HG02884 (cell line): ENCODE measurements at regions not wholly inside any gene's neighbourhood (a gene's known extent, or its start where the extent isn't known, plus 50 kb on each side); places are given as distances from the start of the nearest gene placed in this dataset.
"Not testable (repeated sequence)": the region's sequence is repeated elsewhere in the genome, so short reads cannot be mapped to it uniquely, and the experiment has no call there.

Experiments used
- ATAC-seq: cut with Tn5 transposase; IDR thresholded peaks from one replicate; pipeline ENCODE4 v1.9.1; 2021; ENCODE audit warnings: mild to moderate bottlenecking, moderate library complexity; ENCODE audit not compliant: unreplicated experiment

GRCh38 chr16:64370112-64370511 is 751.8 kb downstream of the CDH11 start:
- ATAC-seq, result no peak

GRCh38 chr16:64365448-64365931 is 756.4 kb downstream of the CDH11 start:
- no peak for ATAC-seq

GRCh38 chr16:64364894-64365293 is 757.0 kb downstream of the CDH11 start:
- no peak for ATAC-seq

- ATAC-seq, result no peak
These were observed 757.4 kb downstream of the CDH11 start for GRCh38 chr16:64364416-64364815.

DNA sequence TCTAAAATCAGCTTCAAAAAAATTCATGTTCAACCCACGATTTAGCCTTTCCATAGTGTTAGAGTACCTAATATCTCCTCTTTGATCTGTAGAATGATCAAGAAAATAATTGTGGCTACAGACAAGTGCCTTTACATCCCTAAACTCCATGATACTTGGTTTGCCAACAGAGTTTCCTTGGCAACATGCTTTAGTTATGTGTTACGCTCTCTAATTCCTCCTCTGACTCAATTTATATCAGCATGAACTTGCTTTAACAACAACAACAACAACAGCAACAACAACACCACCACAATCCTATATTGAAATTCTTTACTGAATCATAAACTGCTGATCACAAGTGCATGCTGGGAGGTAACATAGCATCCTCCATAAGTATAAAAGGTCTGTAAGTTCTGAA is 757.8 kb downstream of the CDH11 start:
- no peak for ATAC-seq

DNA sequence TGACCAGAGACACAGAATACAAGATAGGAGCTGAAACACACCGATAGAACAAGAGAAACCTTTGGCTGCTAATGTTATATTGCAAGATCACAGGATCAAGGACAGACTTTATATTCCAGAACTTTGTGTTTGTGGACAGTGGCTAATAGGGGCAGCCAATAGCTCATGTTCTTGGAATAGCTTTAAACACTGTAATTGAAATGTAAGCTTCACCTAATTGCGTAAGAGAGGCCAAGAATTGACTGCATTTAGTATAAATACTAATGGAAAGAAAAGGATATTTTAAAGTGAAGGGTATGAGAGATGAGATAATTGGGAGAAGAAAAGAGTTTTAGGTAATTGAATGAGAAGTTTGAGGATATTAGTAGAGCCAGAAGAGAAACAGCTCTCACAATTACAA is 758.8 kb downstream of the CDH11 start:
- ATAC-seq, result no peak

DNA sequence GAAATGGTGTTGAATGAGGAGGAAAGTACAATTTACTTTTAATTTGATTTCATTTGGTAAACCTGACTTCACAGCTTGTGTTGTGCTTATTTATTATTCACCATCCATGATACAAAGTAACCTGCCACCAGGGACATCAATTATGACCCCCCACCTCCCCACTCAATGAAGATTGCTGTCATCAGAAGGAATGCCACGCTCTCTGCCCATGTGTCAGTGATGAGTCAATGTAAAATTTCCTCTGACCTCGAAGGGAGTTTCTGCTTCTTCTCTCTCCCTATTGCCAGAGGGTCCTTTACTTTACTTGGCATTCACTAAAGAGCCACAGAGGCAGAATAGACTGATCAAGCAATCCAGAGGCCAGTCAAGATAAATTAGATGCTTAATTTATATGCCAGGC is 759.7 kb downstream of the CDH11 start:
- ATAC-seq, result no peak

DNA sequence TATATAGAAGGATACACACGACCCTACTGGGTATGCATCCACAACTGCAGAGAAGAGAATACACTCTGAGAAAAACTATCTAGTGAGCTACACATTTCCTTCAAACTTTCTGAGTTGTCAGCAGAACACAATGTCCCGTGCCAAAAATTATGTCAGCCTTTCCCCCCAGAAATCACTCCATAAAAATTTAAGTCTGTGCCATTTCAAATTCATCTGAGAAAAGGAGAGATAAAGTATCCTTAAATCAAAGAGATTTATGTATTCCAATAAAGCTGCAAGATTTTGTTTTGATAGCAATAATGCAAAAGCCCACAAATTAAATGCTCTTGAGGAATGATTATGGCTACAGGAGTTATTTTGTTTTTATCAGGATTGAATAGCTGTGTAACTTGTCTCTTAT is 760.1 kb downstream of the CDH11 start:
- no peak for ATAC-seq

- no peak for ATAC-seq
These were observed 763.6 kb downstream of the CDH11 start for GRCh38 chr16:64358291-64358690.

GRCh38 chr16:64356267-64356666 is 765.6 kb downstream of the CDH11 start:
- ATAC-seq, result no peak

DNA sequence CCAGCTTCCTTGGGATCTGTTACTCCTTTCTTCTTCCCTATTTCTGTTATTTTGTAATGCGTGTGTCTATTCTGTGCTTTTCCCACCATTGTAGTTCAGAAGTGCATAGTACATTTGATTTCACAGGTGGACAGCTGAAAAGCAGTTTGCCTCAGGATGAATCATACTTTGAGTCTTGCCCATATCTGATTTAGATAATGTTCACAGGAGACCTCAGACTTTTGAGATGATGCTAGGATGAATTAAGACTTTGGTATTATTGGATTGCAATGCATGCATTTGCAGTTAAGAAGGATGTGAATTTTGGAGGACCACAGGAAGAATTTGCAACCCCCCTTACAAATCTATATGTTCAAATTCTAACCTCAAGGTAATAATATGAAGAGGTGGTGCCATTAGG is 769.6 kb downstream of the CDH11 start:
- ATAC-seq, result no peak

- ATAC-seq, result no peak
These were observed 770.7 kb downstream of the CDH11 start for GRCh38 chr16:64351121-64351520.

DNA sequence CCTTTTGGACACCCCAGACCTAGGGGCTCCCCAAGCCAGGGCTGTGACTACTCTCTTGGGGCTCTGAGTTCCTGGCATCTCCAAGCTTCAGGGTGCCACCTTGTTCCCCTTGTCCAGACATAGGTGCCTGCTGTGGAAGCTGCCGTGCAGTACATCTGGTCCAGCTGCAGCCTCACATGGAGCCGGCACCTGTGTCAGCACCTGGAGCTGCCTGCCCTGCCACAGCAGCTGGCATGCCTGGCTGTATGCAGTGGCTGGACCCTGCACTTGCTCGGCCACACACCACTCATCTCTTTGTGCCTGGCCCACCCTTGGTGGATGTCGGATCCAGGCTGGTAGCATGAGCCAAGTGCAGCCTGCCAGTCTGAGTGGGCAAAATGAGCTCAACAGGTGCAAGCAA is 775.8 kb downstream of the CDH11 start:
- ATAC-seq, result no peak

DNA sequence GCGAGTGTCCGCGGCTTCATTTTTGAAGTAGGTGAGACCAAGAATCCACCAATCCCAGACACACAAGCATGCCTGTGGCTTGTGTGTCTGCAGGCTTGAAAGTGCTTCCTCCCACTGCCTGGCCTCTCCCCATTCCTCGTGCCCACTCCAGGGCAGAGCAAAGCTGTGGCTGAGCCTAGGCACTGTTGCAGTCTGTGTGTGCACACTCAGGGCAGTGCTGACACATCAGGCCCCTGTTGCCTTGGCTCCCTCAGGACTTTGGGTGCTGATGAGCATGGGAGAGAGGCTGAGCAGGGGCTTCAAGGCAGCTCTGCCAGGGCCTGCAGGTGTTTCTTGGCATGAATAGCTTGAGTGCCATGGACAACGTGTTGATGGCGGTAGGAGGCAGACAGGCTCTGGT is 776.7 kb downstream of the CDH11 start:
- ATAC-seq, result no peak

DNA sequence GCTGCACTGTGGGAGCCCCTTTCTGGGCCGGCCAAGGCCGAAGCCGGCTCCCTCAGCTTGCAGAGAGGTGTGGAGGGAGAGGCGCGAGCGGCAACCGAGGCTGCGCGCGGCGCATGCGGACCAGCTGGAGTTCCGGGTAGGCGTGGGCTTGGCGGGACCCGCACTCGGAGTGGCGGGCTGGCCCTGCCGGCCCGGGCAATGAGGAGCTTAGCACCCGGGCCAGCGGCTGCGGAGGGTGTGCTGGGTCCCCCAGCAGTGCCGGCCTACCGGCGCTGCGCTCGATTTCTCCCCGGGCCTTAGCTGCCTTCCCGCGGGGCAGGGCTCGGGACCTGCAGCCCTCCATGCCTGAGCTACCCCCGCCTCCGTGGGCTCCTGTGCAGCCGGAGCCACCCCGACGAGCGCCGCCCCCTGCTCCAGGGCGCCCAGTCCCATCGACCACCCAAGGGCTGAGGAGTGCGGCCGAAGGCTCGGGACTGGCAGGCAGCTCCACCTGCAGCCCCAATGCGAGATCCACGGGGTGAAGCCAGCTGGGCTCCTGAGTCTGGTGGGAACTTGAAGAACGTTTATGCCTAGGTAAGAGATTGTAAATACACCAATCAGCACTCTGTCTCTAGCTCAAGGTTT is 777.9 kb downstream of the CDH11 start:
- not testable (repeated sequence) for ATAC-seq

- no peak for ATAC-seq
These were observed 778.6 kb downstream of the CDH11 start for GRCh38 chr16:64343061-64343819.

GRCh38 chr16:64341336-64341735 is 780.5 kb downstream of the CDH11 start:
- ATAC-seq, result not testable (repeated sequence)

DNA sequence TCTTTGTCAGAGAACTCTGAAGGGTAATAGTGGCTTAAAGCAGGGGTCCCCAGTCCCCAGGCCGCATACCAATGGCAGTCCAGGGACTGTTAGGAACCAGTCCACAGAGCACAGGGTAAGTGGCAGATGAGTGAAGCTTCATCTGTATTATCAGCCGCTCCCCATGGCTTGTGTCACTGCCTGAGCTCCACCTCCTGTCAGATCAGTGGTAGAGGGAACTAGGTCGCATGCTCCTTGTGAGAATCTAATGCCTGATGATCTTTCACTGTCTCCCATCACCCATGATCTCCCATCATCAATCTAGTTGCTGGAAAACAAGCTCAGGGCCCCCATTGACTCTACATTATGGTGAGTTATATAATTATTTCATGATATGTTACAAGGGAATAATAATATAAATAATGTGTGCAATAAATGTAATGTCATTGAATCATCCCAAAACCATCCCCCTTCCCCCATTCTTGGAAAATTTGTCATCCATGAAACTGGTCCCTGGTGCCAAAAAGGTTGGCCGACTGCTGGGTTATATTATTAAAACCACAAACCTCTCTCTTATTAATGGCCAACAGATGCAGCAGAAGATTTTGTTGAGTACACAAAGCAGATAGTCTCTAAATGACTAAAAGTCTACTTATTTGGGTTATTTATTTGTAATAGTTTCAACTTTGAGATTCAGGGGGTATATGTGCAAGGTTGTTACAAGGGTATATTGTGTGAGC is 782.7 kb downstream of the CDH11 start:
- no peak for ATAC-seq

DNA sequence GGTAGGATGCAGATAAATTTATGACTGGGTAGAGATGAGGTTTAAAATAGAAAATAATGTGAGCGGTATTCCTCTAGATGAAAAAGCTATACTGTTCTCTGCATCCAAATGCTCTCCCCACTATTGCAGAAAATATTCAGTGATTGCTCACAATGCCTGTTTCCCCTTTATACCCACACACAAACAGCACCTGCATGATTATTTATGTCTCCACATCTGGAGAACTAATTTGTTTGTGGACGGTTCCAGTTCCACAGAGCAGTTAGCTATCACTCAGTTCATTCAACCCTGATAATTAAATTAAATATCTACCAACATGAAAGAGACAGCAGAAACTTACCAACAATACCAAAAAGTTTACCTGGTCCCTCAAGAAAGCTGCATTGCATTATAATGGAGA is 800.0 kb downstream of the CDH11 start:
- ATAC-seq, result no peak

GRCh38 chr16:64321066-64321465 is 800.8 kb downstream of the CDH11 start:
- no peak for ATAC-seq

GRCh38 chr16:64317601-64318000 is 804.3 kb downstream of the CDH11 start:
- ATAC-seq, result no peak

DNA sequence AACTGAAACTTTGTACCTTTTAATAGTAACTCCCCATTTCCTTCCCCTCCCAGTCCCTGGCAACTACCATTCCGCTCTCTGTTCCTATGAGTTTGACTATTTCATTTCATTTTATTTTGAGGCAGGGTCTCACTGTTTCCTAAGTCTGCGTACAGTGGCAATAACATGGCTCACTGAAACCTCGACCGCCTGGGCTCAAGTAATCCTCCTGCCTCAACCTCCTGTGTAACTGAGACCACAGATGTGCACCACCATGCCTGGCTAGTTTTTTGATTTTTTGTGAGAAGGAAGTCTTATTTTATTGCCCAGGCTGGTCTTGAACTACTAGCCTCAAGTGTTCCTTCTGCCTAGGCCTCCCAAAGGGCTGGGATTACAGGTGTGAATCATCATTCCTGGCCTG is 808.1 kb downstream of the CDH11 start:
- ATAC-seq, result no peak
